ENCODE measurements at regions not wholly inside any gene's neighbourhood (a gene's known extent, or its start where the extent isn't known, plus 50 kb on each side); places are given as distances from the start of the nearest gene placed in this dataset.

GRCh38 chr1:47554901-47555300 lies 117.1 kb downstream of the FOXD2 start:
- no peak for DNase-seq

- DNase-seq, result no peak
Observed at GRCh38 chr1:47555306-47555705, 117.5 kb downstream of the FOXD2 start.

- DNase-seq, result no peak
Observed at GRCh38 chr1:47555841-47556560, 118.2 kb downstream of the FOXD2 start.

GRCh38 chr1:47557066-47557465 lies 119.2 kb downstream of the FOXD2 start:
- DNase-seq, result no peak

- no peak for DNase-seq
Observed at GRCh38 chr1:47558601-47559593, 121.1 kb downstream of the FOXD2 start.

- DNase-seq, result no peak
Observed at GRCh38 chr1:47559944-47560695, 122.3 kb downstream of the FOXD2 start.

GRCh38 chr1:47561523-47562007 lies 123.7 kb downstream of the FOXD2 start:
- no peak for DNase-seq

- no peak for DNase-seq
Observed at GRCh38 chr1:47562147-47562546, 124.3 kb downstream of the FOXD2 start.

- DNase-seq, result no peak
Observed at GRCh38 chr1:47562799-47563198, 125.0 kb downstream of the FOXD2 start.

- peak in 1 of 2 donors; percentile 9 for DNase-seq
Observed at GRCh38 chr1:47563201-47563600, 125.4 kb downstream of the FOXD2 start.

GRCh38 chr1:47564570-47564969 lies 126.7 kb downstream of the FOXD2 start:
- DNase-seq, result no peak

- no peak for DNase-seq
Observed at GRCh38 chr1:47565092-47565491, 127.2 kb downstream of the FOXD2 start.

- no peak for DNase-seq
Observed at GRCh38 chr1:47565676-47566075, 127.8 kb downstream of the FOXD2 start.

- no peak for DNase-seq
Observed at GRCh38 chr1:47568763-47569162, 130.9 kb downstream of the FOXD2 start.

GRCh38 chr1:47569261-47569660 lies 131.4 kb downstream of the FOXD2 start:
- no peak for DNase-seq

- peak in 1 of 2 donors; percentile 20 for DNase-seq
Observed at GRCh38 chr1:47569681-47570470, 132.0 kb downstream of the FOXD2 start.

GRCh38 chr1:47571161-47571560 lies 133.3 kb downstream of the FOXD2 start:
- DNase-seq, result no peak

GRCh38 chr1:47571952-47572351 lies 134.1 kb downstream of the FOXD2 start:
- DNase-seq, result no peak

- no peak for DNase-seq
Observed at GRCh38 chr1:47572731-47573430, 135.0 kb downstream of the FOXD2 start.

GRCh38 chr1:47574451-47575165 lies 136.8 kb downstream of the FOXD2 start:
- DNase-seq, result no peak

All from inflammatory macrophage (primary cell).